ENCODE measurements at regions not wholly inside any gene's neighbourhood (a gene's known extent, or its start where the extent isn't known, plus 50 kb on each side); places are given as distances from the start of the nearest gene placed in this dataset.

GRCh38 chr17:70539132-70539924 is 370.0 kb downstream of the KCNJ2 start:
- TF ChIP-seq EZH2 (IDR thresholded peaks at IDR 0.05; ENCODE audit: borderline replicate concordance, low read depth, low read length, severe bottlenecking) (no peak), GATA2 (IDR thresholded peaks at IDR 0.05; ENCODE audit: insufficient read depth, insufficient read length, low read depth, low read length) (no peak), FOS (IDR thresholded peaks at IDR 0.05; ENCODE audit: borderline replicate concordance, insufficient read depth, low read length) (no peak), POLR2AphosphoS5 (IDR thresholded peaks at IDR 0.05; ENCODE audit: insufficient read depth, low read depth, low read length) (no peak), POLR2A (IDR thresholded peaks at IDR 0.05; ENCODE audit: low read depth, low read length) (no peak), JUN (IDR thresholded peaks at IDR 0.05; ENCODE audit: borderline replicate concordance, insufficient read depth, insufficient read length, low read depth) (no peak), MAX (IDR thresholded peaks at IDR 0.05; ENCODE audit: insufficient read depth, insufficient read length) (no peak), MYC (IDR thresholded peaks at IDR 0.05; ENCODE audit: low read depth, low read length) (no peak), CTCF (IDR thresholded peaks at IDR 0.05; ENCODE audit: extremely low read depth in 1 of 2, insufficient read depth in 1 of 2, low read depth in 1 of 2, low read length in 2 of 2) (no peak)
- no peaks in the 10 kb centered on the region for H3K27me3 ChIP-seq (ENCODE audit: control insufficient read depth in 2 of 2, insufficient read depth in 2 of 2, low read length in 2 of 2)
- no peaks in the 10 kb centered on the region for H3K79me2 ChIP-seq (ENCODE audit: control insufficient read depth, insufficient read depth, low read length)
- no peaks in the 10 kb centered on the region for H3K9me1 ChIP-seq (replicated peaks; ENCODE audit: control insufficient read depth, extremely low read depth, insufficient read depth, low read length)
- dilution Hi-C loops (cut with MboI; ENCODE audit: extremely low pct_ligation_motif_present, low sequenced_read_pairs) = no loop called here
- CTCF ChIA-PET = interaction anchor here (1.0 kb wide), 1 partner anchor 11 kb away, joined by 5 read pairs; no protein-coding TSS in a partner anchor
- H3K36me3 ChIP-seq (ENCODE audit: control insufficient read depth in 2 of 2, extremely low read depth in 1 of 2, insufficient read depth in 2 of 2, low read length in 2 of 2) = no peaks in the 10 kb centered on the region
- no peak overlapping the region for H3K27ac ChIP-seq (ENCODE audit: insufficient read depth, low read depth, low read length)
- no peaks in the 10 kb centered on the region for H3K9me3 ChIP-seq (replicated peaks; ENCODE audit: control insufficient read depth, insufficient read depth, low read length)
- intact Hi-C loops (cut with micrococcal nuclease) = no loop called here
- no TSS peak for BruUV-seq (replicated peaks)
- H3K4me1 ChIP-seq (ENCODE audit: control insufficient read depth, extremely low read depth, insufficient read depth, low read length) = no peaks in the 10 kb centered on the region
- DNase-seq (ENCODE audit: low read depth, low spot score) = no peak
- FAIRE-seq = no peak
- no peak overlapping the region for H2AFZ ChIP-seq (ENCODE audit: low read depth, low read length)
- POLR2A ChIA-PET = no interaction called here
- no peak overlapping the region for H3K4me3 ChIP-seq (replicated peaks in 1 of 3; ENCODE audit: insufficient read depth in 1 of 3, low read depth in 1 of 3, low read length in 3 of 3)
- no peak overlapping the region for H3K4me2 ChIP-seq (ENCODE audit: insufficient read depth, low read length)
- H4K20me1 ChIP-seq (replicated peaks; ENCODE audit: control insufficient read depth, extremely low read depth, insufficient read depth, low read length) = no peaks in the 10 kb centered on the region
- H3K9ac ChIP-seq (replicated peaks; ENCODE audit: extremely low read depth, insufficient read depth, low read length) = no peak overlapping the region

Measured in endothelial cell of umbilical vein (primary cell).